HG03342 (cell line): ENCODE measurements at regions not wholly inside any gene's neighbourhood (a gene's known extent, or its start where the extent isn't known, plus 50 kb on each side); places are given as distances from the start of the nearest gene placed in this dataset.
"Not testable (repeated sequence)": the region's sequence is repeated elsewhere in the genome, so short reads cannot be mapped to it uniquely, and the experiment has no call there.

ENCODE experiments used
- ATAC-seq: cut with Tn5 transposase; IDR thresholded peaks from one replicate; pipeline ENCODE4 v1.9.1; 2021; ENCODE audit warnings: mild to moderate bottlenecking, moderate library complexity; ENCODE audit not compliant: unreplicated experiment

DNA sequence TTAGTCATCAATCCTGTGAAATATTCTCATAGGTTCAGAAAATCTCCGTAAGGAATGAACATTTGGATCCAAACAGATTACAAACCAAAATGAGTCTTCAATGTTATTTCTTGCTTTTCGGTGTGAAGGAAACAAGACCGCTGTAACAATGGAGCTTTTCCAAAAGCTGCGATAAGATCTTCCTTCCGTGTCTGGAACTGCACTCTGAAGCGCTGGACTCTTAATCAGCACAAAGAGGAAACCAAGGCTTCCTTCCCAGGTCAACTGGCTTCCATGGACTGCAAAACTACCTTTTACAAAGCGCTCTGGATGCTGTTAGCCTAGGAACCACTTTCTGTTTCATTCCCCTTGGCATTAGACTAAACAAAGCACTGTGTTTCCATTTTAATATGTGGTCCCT is 137.9 kb upstream of the BASP1 start:
- no peak for ATAC-seq

DNA sequence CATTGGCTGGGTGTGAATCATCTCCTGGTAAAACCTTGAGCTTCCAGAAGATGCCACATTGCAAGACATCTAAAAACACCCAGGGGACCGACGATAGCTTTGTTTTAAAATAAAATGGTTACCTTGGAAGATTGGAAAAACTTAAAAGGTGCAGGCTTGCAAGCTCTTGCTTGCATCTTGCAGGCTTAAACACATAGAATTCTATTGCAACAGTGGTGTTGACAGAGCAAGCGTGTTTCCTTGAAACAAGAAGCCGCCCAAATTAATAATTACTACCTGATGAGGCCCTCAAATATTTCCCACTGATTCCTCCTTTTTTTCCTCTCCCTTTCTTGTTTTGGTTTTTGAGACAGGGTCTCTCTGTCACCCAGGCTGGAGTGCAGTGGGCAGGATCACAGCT is 137.1 kb upstream of the BASP1 start:
- ATAC-seq, result no peak

DNA sequence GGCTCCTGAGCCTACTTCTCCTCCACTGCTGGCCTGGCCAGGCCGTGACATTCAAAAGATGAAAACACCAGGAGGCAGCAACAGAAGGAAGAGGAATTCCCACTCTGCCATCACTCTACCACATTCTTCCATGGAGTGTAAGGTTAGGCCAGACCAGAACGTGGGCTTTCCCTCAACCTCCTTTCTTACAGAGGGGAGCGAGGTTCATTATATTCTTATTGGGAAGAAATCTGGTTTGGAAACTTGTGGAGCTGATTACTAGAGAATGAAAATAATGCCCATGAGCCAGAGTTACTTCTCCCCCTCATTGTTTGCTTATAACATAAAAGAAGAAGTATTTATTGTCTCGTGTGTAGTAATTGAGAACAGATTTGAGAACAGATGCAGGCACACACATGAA is 136.3 kb upstream of the BASP1 start:
- ATAC-seq, result no peak

DNA sequence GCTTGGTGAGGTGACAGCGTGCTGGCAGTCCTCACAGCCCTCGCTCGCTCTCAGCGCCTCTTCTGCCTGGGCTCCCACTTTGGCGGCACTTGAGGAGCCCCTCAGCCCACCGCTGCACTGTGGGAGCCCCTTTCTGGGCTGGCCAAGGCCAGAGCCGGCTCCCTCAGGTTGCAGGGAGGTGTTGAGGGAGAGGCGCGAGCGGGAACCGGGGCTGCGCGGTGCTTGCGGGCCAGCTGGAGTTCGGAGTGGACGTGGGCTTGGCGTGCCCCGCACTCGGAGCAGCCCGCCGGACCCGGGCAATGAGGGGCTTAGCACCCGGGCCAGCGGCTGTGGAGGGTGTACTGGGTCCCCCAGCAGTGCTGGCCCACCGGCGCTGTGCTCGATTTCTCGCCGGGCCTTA is 134.2 kb upstream of the BASP1 start:
- ATAC-seq, result not testable (repeated sequence)

DNA sequence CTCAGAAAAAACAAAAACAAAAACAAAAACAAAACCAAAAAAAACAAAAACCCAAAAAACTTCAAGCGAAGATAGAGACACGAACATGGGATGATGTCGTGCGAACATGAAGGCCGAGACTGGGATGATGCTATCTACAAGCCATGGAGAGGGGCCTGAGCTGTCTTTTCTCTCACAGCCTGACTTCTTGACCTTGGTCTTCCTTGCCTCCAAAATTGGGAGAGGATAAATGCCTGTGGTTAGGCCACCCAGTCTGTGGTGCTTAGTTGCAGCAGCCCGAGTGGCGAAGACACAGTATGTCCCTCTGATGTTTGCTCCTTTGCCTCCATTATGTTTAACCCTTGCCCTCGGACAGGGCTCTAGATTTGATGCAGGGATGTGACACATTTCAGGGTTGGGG is 130.4 kb upstream of the BASP1 start:
- no peak for ATAC-seq

DNA sequence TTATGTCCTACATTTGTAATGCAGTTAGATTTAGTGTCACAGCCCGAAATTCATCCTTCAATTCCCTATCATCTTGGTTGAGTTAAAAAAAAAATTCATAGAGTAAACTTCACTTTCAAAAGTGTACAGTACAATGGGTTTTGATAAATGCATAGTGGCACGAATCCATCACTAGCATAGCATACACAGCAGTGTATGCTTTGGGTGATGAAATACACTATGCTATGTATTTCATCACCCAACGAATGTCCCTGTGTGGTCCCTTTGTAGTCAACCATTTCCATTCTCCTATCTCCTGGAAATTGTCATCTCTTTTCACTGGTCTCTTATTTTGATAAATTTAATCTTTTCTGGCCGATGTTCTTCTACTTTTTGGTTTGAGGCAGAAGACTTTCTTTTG is 129.4 kb upstream of the BASP1 start:
- no peak for ATAC-seq

DNA sequence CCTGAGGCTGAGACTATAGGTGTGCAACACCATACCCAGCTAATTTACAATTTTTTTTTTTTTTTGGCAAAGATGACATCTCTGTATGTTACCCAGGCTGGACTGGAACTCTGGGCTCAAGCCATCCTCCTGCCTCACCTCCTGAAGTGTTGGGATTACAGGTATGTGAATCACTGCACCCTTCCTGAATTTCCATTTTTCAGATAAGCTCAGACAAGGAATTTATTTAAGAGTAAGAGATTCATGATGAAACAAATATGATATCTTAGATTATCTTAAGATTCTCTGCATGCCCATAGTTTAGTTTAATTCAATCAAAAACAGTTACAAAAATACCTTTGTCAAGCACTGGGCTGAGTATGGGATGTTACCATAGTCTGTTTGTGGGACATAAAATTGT is 128.4 kb upstream of the BASP1 start:
- no peak for ATAC-seq

DNA sequence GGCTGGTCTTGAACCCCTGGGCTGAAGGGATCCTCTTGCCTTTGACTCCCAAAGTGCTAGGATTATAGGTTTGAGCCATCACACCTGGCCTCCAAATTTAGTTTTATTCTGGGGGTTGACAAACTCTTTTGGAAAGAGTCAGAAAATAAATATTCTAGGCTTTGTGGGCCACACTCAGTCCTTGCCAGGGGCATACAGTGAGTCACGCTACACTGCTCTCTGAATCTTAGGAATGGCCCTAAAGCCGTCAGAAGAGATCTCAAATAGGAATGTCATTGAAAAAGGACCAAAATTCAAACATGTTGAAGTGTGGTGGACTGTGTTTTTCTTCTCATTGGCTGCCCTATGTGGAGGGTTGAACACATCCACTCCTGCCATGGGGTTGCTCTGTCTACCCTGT is 127.7 kb upstream of the BASP1 start:
- no peak for ATAC-seq

DNA sequence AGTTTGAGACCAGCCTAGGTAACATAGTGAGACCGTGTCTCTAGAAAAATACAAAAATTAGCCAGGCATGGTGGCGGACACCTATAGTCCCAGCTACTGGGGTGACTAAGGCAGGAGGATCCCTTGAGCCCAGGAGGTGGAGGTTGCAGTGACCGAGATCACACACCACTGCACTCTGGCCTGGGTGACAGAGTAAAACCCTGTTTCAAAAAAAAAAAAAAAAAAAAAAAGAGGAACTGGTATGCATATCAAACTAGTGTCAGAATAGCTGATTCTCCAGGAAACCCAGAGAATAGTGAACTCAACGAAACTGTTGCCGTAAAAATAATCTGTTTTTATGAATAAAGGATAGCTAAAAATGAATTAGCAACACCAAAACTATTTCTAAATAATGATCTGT is 126.6 kb upstream of the BASP1 start:
- ATAC-seq, result no peak

DNA sequence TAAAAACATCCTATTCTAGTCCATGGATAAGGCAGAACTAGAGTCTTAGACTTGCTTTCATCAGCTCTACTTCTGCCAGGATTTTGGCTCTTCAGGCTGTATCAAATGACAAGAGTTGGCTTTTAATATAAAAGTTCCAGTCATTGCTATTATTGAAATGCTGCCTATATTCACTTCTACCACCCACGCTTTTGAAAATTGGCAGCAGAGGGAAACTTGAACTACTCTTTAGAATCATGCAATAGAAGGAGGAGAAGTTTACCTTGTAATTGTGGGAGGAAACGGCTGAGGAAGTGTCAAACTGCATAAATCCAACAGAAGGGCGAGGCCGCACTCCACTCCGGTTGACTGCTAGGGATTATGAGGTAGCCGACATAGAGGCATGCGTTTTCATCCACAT is 122.6 kb upstream of the BASP1 start:
- no peak for ATAC-seq

DNA sequence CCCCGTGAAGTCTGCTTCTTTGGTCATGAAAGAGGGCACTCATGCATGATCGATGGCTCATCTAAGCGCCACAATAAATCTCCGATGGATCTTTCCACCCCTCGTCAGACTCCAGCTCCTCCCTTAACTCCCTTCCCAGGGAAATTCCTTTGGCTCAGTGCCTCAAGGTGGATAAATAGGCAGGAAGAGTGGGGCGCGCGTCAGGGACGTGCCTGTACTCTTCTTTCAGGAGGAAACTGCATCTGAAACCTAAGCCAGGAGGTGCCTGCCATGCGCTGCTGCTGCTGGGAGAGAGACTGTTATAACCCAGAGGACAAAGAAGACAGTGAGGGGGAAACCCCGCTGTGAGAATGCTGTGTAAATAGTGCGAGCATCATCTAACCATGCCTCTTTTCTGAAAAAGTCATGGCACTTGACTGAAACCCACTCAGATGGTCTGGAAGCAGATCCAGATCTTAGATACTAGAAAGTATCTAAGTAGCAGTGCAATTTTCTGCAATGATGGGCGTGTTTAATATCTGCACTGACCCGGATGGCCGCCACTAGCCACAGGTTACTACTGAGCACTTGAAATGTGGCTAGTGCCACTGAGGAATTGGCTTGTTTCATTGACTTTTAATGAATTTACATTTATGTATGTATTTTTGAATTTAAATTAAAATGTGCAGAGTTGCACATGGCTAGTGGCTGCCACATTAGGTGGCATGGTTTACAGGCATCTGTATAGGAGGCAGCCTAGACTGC is 120.3 kb upstream of the BASP1 start:
- ATAC-seq, result no peak

DNA sequence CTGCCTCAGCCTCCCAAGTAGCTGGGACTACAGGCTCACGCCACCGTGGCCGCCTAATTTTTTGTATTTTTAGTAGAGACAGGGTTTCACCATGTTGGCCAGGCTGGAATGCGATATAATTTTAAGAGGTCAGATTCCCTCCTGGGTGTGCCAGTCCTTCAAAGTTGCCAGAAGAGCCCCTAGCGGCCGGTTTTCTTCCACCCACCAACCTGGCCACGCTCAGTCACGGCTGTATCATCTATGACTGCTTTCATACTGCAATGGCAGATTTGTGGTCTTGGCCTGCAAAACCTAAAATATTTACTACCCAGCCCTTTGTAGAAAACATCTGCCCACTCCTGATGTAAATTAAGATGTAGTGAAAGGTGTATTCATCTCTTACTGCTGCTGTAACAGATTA is 117.5 kb upstream of the BASP1 start:
- no peak for ATAC-seq

DNA sequence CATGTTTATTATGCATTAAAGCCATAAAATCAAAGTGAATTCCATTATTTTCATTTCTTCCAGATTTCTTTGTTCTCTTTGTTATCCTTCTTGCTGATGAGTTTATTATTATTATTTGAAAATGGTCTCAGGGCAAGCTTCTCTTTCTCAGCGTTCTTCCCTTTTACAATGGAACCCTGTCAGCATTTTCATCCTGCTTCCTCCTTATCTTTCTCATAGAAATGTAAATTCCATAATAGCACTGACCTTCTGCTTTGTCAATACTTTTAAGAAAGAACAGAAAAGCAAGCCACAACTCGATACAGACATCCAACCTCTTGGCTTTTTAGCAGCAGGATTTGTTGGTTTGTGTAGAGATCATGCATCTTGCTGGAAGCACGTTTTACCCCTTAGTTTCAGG is 114.0 kb upstream of the BASP1 start:
- no peak for ATAC-seq

DNA sequence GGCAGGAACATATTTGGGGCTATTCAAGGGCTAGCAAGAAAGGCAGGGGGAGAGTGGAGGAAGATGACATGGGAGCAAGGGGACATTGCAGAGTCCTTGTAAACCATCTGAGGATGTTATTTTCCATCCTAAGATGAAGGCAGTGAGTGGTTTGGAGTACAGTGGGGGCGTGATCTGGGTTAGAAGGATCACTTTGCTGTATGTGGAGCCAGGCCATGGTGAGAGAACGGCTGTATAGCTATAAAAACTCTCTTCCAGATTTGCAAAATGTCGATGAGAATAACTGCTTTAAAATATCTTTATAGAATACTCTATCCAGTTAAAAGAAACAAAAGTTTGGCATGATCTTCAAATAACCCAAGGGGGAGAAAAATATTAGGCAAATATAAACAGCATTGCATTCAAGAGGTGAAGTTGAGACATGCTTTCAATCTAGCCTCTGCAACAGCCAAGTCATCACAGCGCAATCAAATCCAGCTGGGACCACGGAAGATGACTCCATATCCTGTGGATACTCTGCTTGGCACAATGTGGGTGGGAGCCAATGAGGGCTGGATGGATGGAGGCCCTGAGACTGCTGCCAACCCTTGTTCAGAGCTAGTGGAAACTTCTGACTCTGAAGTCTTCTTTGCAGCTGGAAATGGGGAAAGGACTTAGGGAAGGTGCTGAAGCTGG is 111.5 kb upstream of the BASP1 start:
- no peak for ATAC-seq

DNA sequence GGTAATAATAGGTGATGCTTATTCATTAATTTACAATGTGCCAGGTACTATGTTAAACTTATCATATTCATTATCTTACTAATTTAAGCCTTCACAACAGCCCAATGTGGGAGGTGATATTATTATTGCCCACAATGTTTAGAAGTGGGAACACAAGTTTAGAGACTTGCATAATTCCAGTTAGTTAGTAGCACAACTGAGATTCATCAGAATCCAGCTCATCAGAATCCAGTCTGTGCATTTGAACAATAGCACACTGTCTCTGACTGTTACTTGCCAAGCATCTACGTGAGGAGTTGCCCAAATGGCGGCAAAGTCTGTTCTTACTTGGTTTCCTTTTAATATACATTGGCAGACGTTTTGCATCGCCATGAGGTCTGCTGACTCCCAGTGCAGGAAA is 110.9 kb upstream of the BASP1 start:
- ATAC-seq, result no peak

DNA sequence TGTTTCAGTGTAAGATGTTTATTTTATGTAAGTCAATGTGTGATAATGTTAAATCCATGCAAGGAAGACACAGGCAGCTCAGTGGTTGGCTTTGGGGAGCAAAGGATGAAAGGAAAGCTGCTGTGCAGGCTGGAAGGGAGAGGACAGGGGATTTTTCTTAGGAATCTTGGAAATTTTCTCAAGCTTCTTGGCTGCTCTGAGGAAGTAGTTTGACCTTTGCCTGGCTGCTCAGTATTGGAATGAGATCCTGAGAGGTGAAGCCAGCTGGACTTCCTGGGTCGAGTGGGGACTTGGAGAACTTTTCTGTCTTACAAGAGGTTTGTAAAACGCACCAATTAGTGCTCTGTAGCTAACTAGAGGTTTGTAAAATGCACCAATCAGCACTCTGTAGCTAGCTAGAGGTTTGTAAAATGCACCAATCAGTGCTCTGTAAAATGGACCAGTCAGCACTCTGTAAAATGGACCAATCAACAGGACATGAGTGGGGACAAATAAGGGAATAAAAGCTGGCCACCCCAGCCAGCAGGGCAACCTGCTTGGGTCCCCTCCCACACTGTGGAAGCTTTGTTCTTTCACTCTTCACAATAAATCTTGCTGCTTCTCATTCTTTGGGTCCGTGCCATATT is 105.2 kb upstream of the BASP1 start:
- not testable (repeated sequence) for ATAC-seq

DNA sequence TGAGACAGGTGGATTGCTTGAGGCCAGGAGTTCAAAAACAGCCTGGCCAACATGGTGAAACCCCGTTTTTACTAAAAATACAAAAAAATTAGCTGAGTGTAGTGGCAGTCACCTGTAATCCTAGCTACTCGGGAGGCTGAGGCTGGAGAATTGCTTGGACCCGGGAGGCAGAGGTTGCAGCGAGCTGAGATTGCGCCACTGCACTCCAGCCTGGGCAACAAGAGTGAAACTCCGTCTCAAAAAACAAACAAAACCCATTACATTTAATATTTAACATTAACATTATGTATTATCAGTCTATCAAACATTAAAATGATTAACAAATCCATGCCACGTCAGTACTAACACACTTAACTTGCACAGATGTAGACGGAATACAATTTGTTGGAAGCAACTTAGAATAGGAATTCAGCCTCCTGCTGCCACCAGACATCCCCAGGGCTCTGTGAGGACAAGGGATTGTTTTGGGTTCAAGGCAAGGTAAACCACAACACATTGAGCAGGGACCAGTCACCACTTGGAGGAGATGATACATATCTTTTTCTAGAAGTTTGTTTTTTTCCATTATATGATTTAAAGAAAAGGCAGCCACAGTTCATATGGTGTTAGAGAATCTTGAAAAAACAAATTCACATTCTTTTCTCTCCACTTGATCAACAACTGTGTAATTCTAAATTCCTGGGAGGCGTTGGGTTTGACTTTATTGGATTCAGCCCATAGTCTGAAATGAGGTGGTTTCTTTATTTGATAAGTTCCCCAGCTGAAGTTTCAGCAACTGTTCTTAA is 104.1 kb upstream of the BASP1 start:
- no peak for ATAC-seq

DNA sequence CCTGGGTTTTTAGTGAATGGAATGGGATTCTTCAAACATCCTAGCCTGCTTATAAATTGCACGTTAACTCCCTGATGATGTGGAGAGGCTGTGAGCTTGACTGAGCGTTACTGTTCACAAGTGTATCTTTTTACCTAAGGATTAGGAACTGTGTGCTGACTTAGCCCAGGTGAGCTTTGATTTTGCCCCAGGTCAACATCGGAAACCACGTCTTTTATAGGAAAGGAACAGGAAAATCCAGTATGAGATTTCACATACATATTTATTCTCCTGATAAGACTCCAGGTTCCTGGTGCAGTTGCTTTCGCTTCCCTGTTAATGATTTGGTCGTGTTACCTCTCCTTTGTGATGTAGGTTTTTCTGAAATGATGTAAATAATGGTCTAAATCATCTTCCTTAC is 103.2 kb upstream of the BASP1 start:
- ATAC-seq, result no peak

DNA sequence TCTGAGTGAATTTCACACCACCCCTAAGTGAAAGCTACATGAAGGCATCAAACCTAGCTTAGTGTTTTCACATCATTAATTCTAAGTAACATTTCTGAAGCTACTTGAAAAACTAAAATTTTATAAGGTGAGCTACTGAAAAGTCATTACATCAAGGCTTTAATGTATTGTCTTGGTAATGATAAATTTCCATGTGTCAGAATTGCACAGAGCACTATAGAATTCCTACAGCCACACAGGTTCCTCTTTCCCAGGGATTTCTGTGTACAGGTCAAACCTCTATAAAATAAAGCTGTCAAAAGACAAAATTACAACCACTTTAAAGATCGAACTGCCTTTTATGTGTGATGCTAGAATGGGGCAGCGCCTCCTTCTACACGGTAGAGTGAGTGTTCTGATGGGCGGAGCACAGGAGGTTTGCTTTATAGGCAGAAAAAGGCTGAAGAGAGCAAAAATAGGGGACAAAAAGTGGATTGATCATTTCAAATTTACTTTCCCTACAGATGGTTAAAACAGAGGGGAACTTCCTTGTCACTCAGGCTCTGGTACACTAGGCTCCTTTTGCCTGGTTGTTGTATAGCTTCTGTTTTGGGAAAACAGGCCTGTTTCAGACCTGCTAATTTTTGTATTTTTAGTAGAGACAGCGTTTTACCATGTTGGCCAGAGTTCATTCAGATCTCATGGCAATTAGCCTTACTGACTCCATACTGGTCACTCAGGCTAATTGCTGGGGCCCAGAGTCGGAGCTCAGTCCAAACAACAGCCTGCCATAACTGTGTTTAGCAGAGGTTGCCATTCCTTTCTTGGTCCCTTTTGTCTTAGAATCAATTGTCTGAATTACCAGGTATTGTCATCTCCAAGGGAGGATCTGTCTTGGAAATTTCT is 102.5 kb upstream of the BASP1 start:
- no peak for ATAC-seq

DNA sequence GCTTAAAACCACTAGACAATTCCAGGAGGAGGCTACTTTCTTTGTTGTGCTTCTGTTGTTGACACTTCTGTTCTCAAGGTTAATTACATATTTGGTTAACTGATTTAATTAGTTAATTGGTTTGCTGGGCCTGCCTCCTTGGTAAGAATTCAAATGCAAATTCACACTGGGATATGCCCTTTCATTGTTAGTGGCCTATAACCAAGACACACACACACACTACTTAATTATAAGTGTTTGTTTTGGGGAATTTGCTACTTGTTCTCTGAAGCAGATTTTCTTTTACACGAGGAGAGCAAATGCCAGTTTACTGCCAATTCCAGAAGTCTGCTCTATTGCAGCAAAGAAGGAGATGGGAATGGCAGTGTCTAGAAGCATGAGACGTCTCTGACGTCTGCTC is 101.6 kb upstream of the BASP1 start:
- no peak for ATAC-seq

DNA sequence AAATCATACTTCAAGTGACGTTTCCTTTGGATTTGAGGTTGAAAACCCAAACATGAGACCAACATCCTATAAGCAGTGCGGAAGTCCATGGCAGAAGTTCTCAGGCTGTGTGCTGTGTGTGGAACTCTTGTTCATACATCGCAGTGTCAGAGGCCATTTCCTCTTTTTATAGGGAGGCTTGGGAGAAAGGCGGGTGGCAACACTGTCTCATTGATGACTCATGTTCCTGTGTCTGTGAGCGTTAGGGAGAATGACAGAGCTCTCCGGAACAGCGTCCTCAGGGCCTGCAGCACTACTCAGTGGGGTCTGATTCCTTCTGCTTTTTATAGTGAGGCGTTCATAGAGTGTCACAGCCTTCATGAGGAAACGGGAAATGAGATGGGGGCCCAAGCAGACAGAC is 98.8 kb upstream of the BASP1 start:
- peak; percentile 86 for ATAC-seq
